Activated CD8-positive, alpha-beta memory T cell treated with anti-CD3 and anti-CD28 coated beads for 1 hour (primary cell): ENCODE measurements at regions not wholly inside any gene's neighbourhood (a gene's known extent, or its start where the extent isn't known, plus 50 kb on each side); places are given as distances from the start of the nearest gene placed in this dataset.
"Not testable (repeated sequence)": the region's sequence is repeated elsewhere in the genome, so short reads cannot be mapped to it uniquely, and the experiment has no call there.

Experiments used
- DNase-seq, 2 donors: peaks; one replicate each; pipeline ENCODE4 v3.0.0-alpha.2; 2020; ENCODE audit warnings: low read depth in 1 of 2; ENCODE audit errors: extremely low read depth in 1 of 2

- DNase-seq = not testable (repeated sequence)
Observed at GRCh38 chr17:15802917-15803316, 70.8 kb downstream of the TBC1D26 start.

GRCh38 chr17:15806825-15807224 lies 74.7 kb downstream of the TBC1D26 start:
- not testable (repeated sequence) for DNase-seq

- DNase-seq = not testable (repeated sequence)
Observed at GRCh38 chr17:15813388-15813787, 81.3 kb downstream of the TBC1D26 start.

- DNase-seq = not testable (repeated sequence)
Observed at GRCh38 chr17:15814003-15814402, 81.9 kb downstream of the TBC1D26 start.

GRCh38 chr17:15817861-15818260 lies 85.8 kb downstream of the TBC1D26 start:
- not testable (repeated sequence) for DNase-seq

GRCh38 chr17:15822280-15822679 lies 90.2 kb downstream of the TBC1D26 start:
- DNase-seq = not testable (repeated sequence)

- peak; percentile 22 to 55 for DNase-seq
Observed at GRCh38 chr17:15828727-15829314, 96.7 kb downstream of the TBC1D26 start.

- not testable (repeated sequence) for DNase-seq
Observed at GRCh38 chr17:15830221-15830620, 98.1 kb downstream of the TBC1D26 start.

GRCh38 chr17:15831182-15831581 lies 99.1 kb downstream of the TBC1D26 start:
- DNase-seq = not testable (repeated sequence)

GRCh38 chr17:15832921-15833480 lies 100.9 kb downstream of the TBC1D26 start:
- not testable (repeated sequence) for DNase-seq

GRCh38 chr17:15833890-15834289 lies 101.8 kb downstream of the TBC1D26 start:
- DNase-seq = not testable (repeated sequence)

GRCh38 chr17:15835481-15835880 lies 103.4 kb downstream of the TBC1D26 start:
- DNase-seq = not testable (repeated sequence)

GRCh38 chr17:15836249-15836982 lies 104.3 kb downstream of the TBC1D26 start:
- DNase-seq = not testable (repeated sequence)

- DNase-seq = not testable (repeated sequence)
Observed at GRCh38 chr17:15836991-15837390, 104.9 kb downstream of the TBC1D26 start.

GRCh38 chr17:15847447-15848229 lies 97.3 kb upstream of the ADORA2B start:
- DNase-seq = not testable (repeated sequence)

GRCh38 chr17:15849054-15849453 lies 95.9 kb upstream of the ADORA2B start:
- peak in 1 of 2 donors; percentile 33 for DNase-seq

GRCh38 chr17:15850071-15850470 lies 94.9 kb upstream of the ADORA2B start:
- not testable (repeated sequence) for DNase-seq

- DNase-seq = not testable (repeated sequence)
Observed at GRCh38 chr17:15850687-15851086, 94.2 kb upstream of the ADORA2B start.

GRCh38 chr17:15852863-15853262 lies 92.1 kb upstream of the ADORA2B start:
- not testable (repeated sequence) for DNase-seq

GRCh38 chr17:15856191-15856590 lies 88.7 kb upstream of the ADORA2B start:
- not testable (repeated sequence) for DNase-seq

- not testable (repeated sequence) for DNase-seq
Observed at GRCh38 chr17:15856745-15857144, 88.2 kb upstream of the ADORA2B start.
